ENCODE measurements at regions not wholly inside any gene's neighbourhood (a gene's known extent, or its start where the extent isn't known, plus 50 kb on each side); places are given as distances from the start of the nearest gene placed in this dataset.

DNA sequence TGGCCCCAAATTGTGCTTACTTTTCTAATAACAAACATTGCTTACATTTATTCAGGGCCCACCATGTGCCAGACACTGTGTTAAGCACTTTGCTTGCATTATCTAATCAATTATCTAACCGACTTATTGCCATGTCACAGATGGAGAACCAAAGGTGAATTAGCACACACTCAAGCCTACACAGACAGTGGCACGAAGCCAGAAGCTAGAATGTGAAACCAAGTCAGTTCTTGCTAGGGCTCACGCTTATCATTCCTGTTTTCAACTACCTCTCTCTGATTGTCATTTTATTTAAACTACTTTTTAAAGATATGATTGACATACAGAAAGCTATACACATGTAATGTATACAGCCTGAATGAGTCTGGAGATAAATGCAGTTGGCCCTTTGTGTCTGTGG, 215.7 kb upstream of the CFAP20DC start:
- TF ChIP-seq, protein P1, sequence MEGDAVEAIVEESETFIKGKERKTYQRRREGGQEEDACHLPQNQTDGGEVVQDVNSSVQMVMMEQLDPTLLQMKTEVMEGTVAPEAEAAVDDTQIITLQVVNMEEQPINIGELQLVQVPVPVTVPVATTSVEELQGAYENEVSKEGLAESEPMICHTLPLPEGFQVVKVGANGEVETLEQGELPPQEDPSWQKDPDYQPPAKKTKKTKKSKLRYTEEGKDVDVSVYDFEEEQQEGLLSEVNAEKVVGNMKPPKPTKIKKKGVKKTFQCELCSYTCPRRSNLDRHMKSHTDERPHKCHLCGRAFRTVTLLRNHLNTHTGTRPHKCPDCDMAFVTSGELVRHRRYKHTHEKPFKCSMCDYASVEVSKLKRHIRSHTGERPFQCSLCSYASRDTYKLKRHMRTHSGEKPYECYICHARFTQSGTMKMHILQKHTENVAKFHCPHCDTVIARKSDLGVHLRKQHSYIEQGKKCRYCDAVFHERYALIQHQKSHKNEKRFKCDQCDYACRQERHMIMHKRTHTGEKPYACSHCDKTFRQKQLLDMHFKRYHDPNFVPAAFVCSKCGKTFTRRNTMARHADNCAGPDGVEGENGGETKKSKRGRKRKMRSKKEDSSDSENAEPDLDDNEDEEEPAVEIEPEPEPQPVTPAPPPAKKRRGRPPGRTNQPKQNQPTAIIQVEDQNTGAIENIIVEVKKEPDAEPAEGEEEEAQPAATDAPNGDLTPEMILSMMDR (conservative IDR thresholded peaks at IDR 0.05), result no peak
- no peak for TF ChIP-seq EZH2 (IDR thresholded peaks at IDR 0.05; ENCODE audit: low read depth)

Measured in PC-9 (cell line).